ENCODE measurements at regions not wholly inside any gene's neighbourhood (a gene's known extent, or its start where the extent isn't known, plus 50 kb on each side); places are given as distances from the start of the nearest gene placed in this dataset.

GRCh38 chr10:113357681-113358300 is 195.1 kb upstream of the HABP2 start:
- TF ChIP-seq CTCF (IDR thresholded peaks at IDR 0.05; ENCODE audit: low read depth, low read length), result no peak
- no peak for TF ChIP-seq EZH2phosphoT487 (IDR thresholded peaks at IDR 0.05; ENCODE audit: low read depth)

Measured in OCI-LY3 (cell line).